Immature natural killer cell (primary cell): ENCODE measurements at regions not wholly inside any gene's neighbourhood (a gene's known extent, or its start where the extent isn't known, plus 50 kb on each side); places are given as distances from the start of the nearest gene placed in this dataset.
"Not testable (repeated sequence)": the region's sequence is repeated elsewhere in the genome, so short reads cannot be mapped to it uniquely, and the experiment has no call there.

Source experiments
- DNase-seq, 3 donors: peaks; one replicate each; pipeline ENCODE4 v3.0.0; 2022; ENCODE audit warnings: mixed read lengths in 1 of 3
- H3K27ac Mint-ChIP-seq, 6 donors: one replicate each; pipeline ENCODE4 v1.8.0; 2020; ENCODE audit warnings: mixed read lengths in 6 of 6, mild to moderate bottlenecking in 5 of 6, inconsistent platforms in 4 of 6, moderate library complexity in 3 of 6
- H3K27me3 Mint-ChIP-seq, 3 donors: one replicate each; pipeline ENCODE4 v1.8.0; 2020 to 2021; ENCODE audit warnings: low read depth in 3 of 3, mild to moderate bottlenecking in 3 of 3, mixed read lengths in 3 of 3, moderate library complexity in 3 of 3, inconsistent platforms in 1 of 3
- H3K36me3 Mint-ChIP-seq, 3 donors: one replicate each; pipeline ENCODE4 v1.8.0; 2020; ENCODE audit warnings: mixed read lengths in 3 of 3, inconsistent platforms in 2 of 3, mild to moderate bottlenecking in 2 of 3
- H3K4me1 Mint-ChIP-seq, 2 donors: one replicate each; pipeline ENCODE4 v1.8.0; 2020; ENCODE audit warnings: inconsistent platforms in 2 of 2, mild to moderate bottlenecking in 2 of 2, mixed read lengths in 2 of 2, moderate library complexity in 1 of 2
- H3K4me3 Mint-ChIP-seq, 5 donors: one replicate each; pipeline ENCODE4 v1.8.0; 2020; ENCODE audit warnings: mild to moderate bottlenecking in 5 of 5, mixed read lengths in 5 of 5, inconsistent platforms in 3 of 5, moderate library complexity in 3 of 5
- H3K9me3 Mint-ChIP-seq, 6 donors: one replicate each; pipeline ENCODE4 v1.8.0; 2020; ENCODE audit warnings: mild to moderate bottlenecking in 6 of 6, mixed read lengths in 6 of 6, inconsistent platforms in 4 of 6, moderate library complexity in 3 of 6

GRCh38 chr3:105144837-105145236 is 221.9 kb upstream of the ALCAM start:
- H3K27me3 Mint-ChIP-seq: peaks cover 0 to 3% (median 0%) of the 10 kb centered on the region in 3 donors
- no peak overlapping the region for H3K27ac Mint-ChIP-seq
- H3K9me3 Mint-ChIP-seq: peaks cover 0 to 9% (median 4%) of the 10 kb centered on the region in 6 donors
- no peak for DNase-seq
- no peak overlapping the region for H3K4me3 Mint-ChIP-seq
- no peaks in the 10 kb centered on the region for H3K4me1 Mint-ChIP-seq
- H3K36me3 Mint-ChIP-seq: peaks cover 0 to 2% (median 0%) of the 10 kb centered on the region in 3 donors

- no peaks in the 10 kb centered on the region for H3K4me1 Mint-ChIP-seq
- H3K4me3 Mint-ChIP-seq: no peak overlapping the region
- peaks cover 0 to 2% (median 0%) of the 10 kb centered on the region in 3 donors for H3K27me3 Mint-ChIP-seq
- no peak for DNase-seq
- peaks cover 0 to 4% (median 0%) of the 10 kb centered on the region in 3 donors for H3K36me3 Mint-ChIP-seq
- H3K27ac Mint-ChIP-seq: no peak overlapping the region
- peaks cover 0 to 11% (median 4%) of the 10 kb centered on the region in 6 donors for H3K9me3 Mint-ChIP-seq
Observed at GRCh38 chr3:105145511-105145910, 221.2 kb upstream of the ALCAM start.

GRCh38 chr3:105149197-105149596 is 217.5 kb upstream of the ALCAM start:
- H3K36me3 Mint-ChIP-seq, H3K4me3 Mint-ChIP-seq, H3K27ac Mint-ChIP-seq, H3K4me1 Mint-ChIP-seq, DNase-seq, H3K27me3 Mint-ChIP-seq: not testable (repeated sequence)
- H3K9me3 Mint-ChIP-seq: peaks cover 0 to 14% (median 11%) of the 10 kb centered on the region in 6 donors

- DNase-seq: no peak
- H3K36me3 Mint-ChIP-seq: peaks cover 0 to 4% (median 0%) of the 10 kb centered on the region in 3 donors
- H3K27ac Mint-ChIP-seq: no peak overlapping the region
- no peak overlapping the region for H3K4me3 Mint-ChIP-seq
- H3K27me3 Mint-ChIP-seq: peaks cover 0 to 2% (median 0%) of the 10 kb centered on the region in 3 donors
- H3K4me1 Mint-ChIP-seq: no peaks in the 10 kb centered on the region
- H3K9me3 Mint-ChIP-seq: peaks cover 0 to 17% (median 10%) of the 10 kb centered on the region in 6 donors
Observed at GRCh38 chr3:105152987-105153386, 213.7 kb upstream of the ALCAM start.

- no peak for DNase-seq
- peaks cover 0 to 15% (median 6%) of the 10 kb centered on the region in 6 donors for H3K9me3 Mint-ChIP-seq
- no peak overlapping the region for H3K27ac Mint-ChIP-seq
Observed at GRCh38 chr3:105154692-105155091, 212.0 kb upstream of the ALCAM start.

GRCh38 chr3:105157067-105157765 is 209.5 kb upstream of the ALCAM start:
- H3K4me1 Mint-ChIP-seq: no peaks in the 10 kb centered on the region
- peaks cover 0 to 13% (median 5%) of the 10 kb centered on the region in 6 donors for H3K9me3 Mint-ChIP-seq
- H3K4me3 Mint-ChIP-seq: no peak overlapping the region
- H3K36me3 Mint-ChIP-seq: no peaks in the 10 kb centered on the region
- no peak overlapping the region for H3K27ac Mint-ChIP-seq
- H3K27me3 Mint-ChIP-seq: peaks cover 0 to 5% (median 0%) of the 10 kb centered on the region in 3 donors
- DNase-seq: no peak

More at GRCh38 chr3:105154692-105155091, 212.0 kb upstream of the ALCAM start:
- Mint-ChIP-seq H3K4me3 (no peak overlapping the region), H3K36me3 (peaks cover 0 to 3% (median 0%) of the 10 kb centered on the region in 3 donors), H3K27me3 (peaks cover 0 to 5% (median 0%) of the 10 kb centered on the region in 3 donors), H3K4me1 (no peaks in the 10 kb centered on the region)

GRCh38 chr3:105157766-105158085 is 209.0 kb upstream of the ALCAM start:
- no peak for DNase-seq
- Mint-ChIP-seq H3K27me3 (peaks cover 0 to 5% (median 0%) of the 10 kb centered on the region in 3 donors), H3K4me1 (no peaks in the 10 kb centered on the region), H3K4me3 (no peak overlapping the region), H3K36me3 (no peaks in the 10 kb centered on the region), H3K27ac (no peak overlapping the region), H3K9me3 (peaks cover 0 to 13% (median 5%) of the 10 kb centered on the region in 6 donors)

GRCh38 chr3:105158286-105158685 is 208.4 kb upstream of the ALCAM start:
- Mint-ChIP-seq H3K27ac (no peak overlapping the region), H3K36me3 (no peaks in the 10 kb centered on the region), H3K4me3 (no peak overlapping the region), H3K27me3 (peaks cover 0 to 5% (median 0%) of the 10 kb centered on the region in 3 donors), H3K4me1 (no peaks in the 10 kb centered on the region), H3K9me3 (peaks cover 0 to 13% (median 5%) of the 10 kb centered on the region in 6 donors)
- DNase-seq: no peak

- H3K36me3 Mint-ChIP-seq: no peaks in the 10 kb centered on the region
- H3K27ac Mint-ChIP-seq: no peak overlapping the region
- H3K4me3 Mint-ChIP-seq: no peak overlapping the region
- H3K27me3 Mint-ChIP-seq: peaks cover 0 to 3% (median 0%) of the 10 kb centered on the region in 3 donors
- no peak for DNase-seq
- peaks cover 0 to 7% (median under 1%) of the 10 kb centered on the region in 6 donors for H3K9me3 Mint-ChIP-seq
- H3K4me1 Mint-ChIP-seq: no peaks in the 10 kb centered on the region
Observed at GRCh38 chr3:105162448-105162847, 204.3 kb upstream of the ALCAM start.

- Mint-ChIP-seq H3K4me1 (no peaks in the 10 kb centered on the region), H3K9me3 (peaks cover 0 to 3% (median 0%) of the 10 kb centered on the region in 6 donors), H3K4me3 (no peak overlapping the region), H3K27ac (no peak overlapping the region), H3K36me3 (no peaks in the 10 kb centered on the region), H3K27me3 (no peaks in the 10 kb centered on the region)
- DNase-seq: no peak
Observed at GRCh38 chr3:105166893-105167292, 199.8 kb upstream of the ALCAM start.

GRCh38 chr3:105170423-105170822 is 196.3 kb upstream of the ALCAM start:
- H3K27me3 Mint-ChIP-seq: no peaks in the 10 kb centered on the region
- no peak overlapping the region for H3K27ac Mint-ChIP-seq
- H3K36me3 Mint-ChIP-seq: no peaks in the 10 kb centered on the region
- H3K9me3 Mint-ChIP-seq: peaks cover 0 to 8% (median under 1%) of the 10 kb centered on the region in 6 donors
- no peak overlapping the region for H3K4me3 Mint-ChIP-seq
- no peaks in the 10 kb centered on the region for H3K4me1 Mint-ChIP-seq
- DNase-seq: no peak

- no peak for DNase-seq
- H3K36me3 Mint-ChIP-seq: no peaks in the 10 kb centered on the region
- no peaks in the 10 kb centered on the region for H3K4me1 Mint-ChIP-seq
- no peak overlapping the region for H3K27ac Mint-ChIP-seq
- no peak overlapping the region for H3K4me3 Mint-ChIP-seq
- no peaks in the 10 kb centered on the region for H3K27me3 Mint-ChIP-seq
- peaks cover 0 to 10% (median 2%) of the 10 kb centered on the region in 6 donors for H3K9me3 Mint-ChIP-seq
Observed at GRCh38 chr3:105174017-105174615, 192.6 kb upstream of the ALCAM start.

GRCh38 chr3:105177576-105177975 is 189.1 kb upstream of the ALCAM start:
- DNase-seq: no peak
- no peaks in the 10 kb centered on the region for H3K4me1 Mint-ChIP-seq
- H3K36me3 Mint-ChIP-seq: no peaks in the 10 kb centered on the region
- H3K27ac Mint-ChIP-seq: no peak overlapping the region
- H3K27me3 Mint-ChIP-seq: peaks cover 0 to 2% (median 0%) of the 10 kb centered on the region in 3 donors
- H3K4me3 Mint-ChIP-seq: no peak overlapping the region
- H3K9me3 Mint-ChIP-seq: peaks cover 0 to 10% (median 2%) of the 10 kb centered on the region in 6 donors

GRCh38 chr3:105187344-105187743 is 179.4 kb upstream of the ALCAM start:
- H3K27me3 Mint-ChIP-seq: peaks cover 0 to 2% (median 0%) of the 10 kb centered on the region in 3 donors
- no peak for DNase-seq
- H3K4me3 Mint-ChIP-seq: no peak overlapping the region
- no peaks in the 10 kb centered on the region for H3K4me1 Mint-ChIP-seq
- H3K9me3 Mint-ChIP-seq: peaks cover 0 to 18% (median 5%) of the 10 kb centered on the region in 6 donors
- no peak overlapping the region for H3K27ac Mint-ChIP-seq
- H3K36me3 Mint-ChIP-seq: no peaks in the 10 kb centered on the region
